C4-2B (cell line): ENCODE measurements at regions not wholly inside any gene's neighbourhood (a gene's known extent, or its start where the extent isn't known, plus 50 kb on each side); places are given as distances from the start of the nearest gene placed in this dataset.

Experiments used
- ZFX ChIP-seq: fragments of 450-650 bp; IDR thresholded peaks from 2 replicates; pipeline ENCODE4 v1.6.1; 2017
- TF ChIP-seq, protein P1 (sequence below): fragments of 450-650 bp; conservative IDR thresholded peaks from 2 replicates; pipeline ENCODE4 v1.5.1; 2017; ENCODE audit warnings: mild to moderate bottlenecking

DNA sequence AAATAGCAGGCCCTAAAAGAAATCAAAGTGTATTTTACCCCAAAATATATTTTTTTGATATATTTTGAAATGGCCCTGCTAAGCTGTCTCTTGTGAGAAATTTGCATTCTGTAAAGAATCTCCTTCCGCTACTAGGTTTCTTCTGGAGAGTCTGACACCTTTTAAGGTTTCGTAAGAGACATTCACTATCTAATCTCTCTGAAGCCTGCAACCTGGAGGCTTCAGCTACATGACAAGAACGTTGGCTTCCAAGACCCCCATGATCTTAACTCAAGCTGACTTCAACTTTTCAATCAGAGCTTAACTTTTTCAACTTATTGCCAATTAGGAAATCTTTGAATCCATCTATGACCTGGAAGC, 1894.9 kb upstream of the LRRTM1 start:
- TF ChIP-seq, protein P1, sequence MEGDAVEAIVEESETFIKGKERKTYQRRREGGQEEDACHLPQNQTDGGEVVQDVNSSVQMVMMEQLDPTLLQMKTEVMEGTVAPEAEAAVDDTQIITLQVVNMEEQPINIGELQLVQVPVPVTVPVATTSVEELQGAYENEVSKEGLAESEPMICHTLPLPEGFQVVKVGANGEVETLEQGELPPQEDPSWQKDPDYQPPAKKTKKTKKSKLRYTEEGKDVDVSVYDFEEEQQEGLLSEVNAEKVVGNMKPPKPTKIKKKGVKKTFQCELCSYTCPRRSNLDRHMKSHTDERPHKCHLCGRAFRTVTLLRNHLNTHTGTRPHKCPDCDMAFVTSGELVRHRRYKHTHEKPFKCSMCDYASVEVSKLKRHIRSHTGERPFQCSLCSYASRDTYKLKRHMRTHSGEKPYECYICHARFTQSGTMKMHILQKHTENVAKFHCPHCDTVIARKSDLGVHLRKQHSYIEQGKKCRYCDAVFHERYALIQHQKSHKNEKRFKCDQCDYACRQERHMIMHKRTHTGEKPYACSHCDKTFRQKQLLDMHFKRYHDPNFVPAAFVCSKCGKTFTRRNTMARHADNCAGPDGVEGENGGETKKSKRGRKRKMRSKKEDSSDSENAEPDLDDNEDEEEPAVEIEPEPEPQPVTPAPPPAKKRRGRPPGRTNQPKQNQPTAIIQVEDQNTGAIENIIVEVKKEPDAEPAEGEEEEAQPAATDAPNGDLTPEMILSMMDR, result no peak
- TF ChIP-seq ZFX, result no peak
